ENCODE measurements at regions not wholly inside any gene's neighbourhood (a gene's known extent, or its start where the extent isn't known, plus 50 kb on each side); places are given as distances from the start of the nearest gene placed in this dataset.

DNA sequence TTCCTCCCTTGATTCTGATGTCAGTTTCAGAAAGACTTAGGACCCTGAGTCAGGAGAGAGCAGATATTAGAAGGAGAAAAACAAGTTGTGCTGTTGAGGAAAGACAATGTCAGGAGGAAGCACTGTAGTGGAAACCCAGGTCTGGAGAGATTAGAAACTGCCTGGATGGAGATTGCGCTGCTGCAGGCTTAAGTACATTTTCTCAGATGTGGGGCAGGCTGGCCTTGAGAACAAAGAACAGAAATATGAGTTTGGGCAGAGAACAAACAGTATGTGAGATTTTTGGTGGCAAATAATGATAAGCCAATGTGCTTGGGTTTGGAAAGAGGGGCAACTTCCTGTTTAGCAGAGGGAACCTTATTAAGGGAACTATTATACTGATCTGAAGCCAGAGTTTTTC is 74.3 kb upstream of the PRMT8 start:
- Histone ChIP-seq H3K27ac (no peak overlapping the region), H3K36me3 (no peaks in the 10 kb centered on the region), H3K9me3 (no peaks in the 10 kb centered on the region), H3K4me1 (no peaks in the 10 kb centered on the region), H3K27me3 (peaks cover 0 to 15% of the 10 kb centered on the region in 2 donors), H3K4me3 (no peak overlapping the region)
- intact Hi-C loops (cut with DNase I), result no loop called here
- ATAC-seq, result no peak
- no peak for TF ChIP-seq CTCF (IDR thresholded peaks at IDR 0.05)
- no peak for DNase-seq

DNA sequence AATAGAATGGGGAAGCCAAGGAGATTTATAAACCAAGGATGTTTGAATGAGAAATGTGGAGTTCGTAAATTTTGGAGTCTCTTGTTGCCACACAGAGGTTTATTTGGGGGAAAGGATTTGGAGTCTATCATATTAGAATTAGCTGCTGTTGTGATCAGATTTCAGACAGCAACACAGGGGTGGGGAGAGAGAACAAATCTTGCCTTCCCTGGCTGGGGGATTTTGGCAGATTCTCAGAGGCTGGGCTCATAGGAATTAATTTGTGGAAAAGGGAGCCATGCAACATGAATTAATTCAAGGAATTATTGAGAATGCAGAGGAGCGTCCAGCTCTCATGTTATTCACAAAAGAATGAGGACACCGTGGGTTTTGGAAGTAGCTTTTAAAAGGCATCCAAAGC is 73.9 kb upstream of the PRMT8 start:
- Histone ChIP-seq H3K27me3 (peaks cover 0 to 19% of the 10 kb centered on the region in 2 donors), H3K27ac (no peak overlapping the region), H3K4me1 (no peaks in the 10 kb centered on the region), H3K4me3 (no peak overlapping the region), H3K36me3 (no peaks in the 10 kb centered on the region), H3K9me3 (no peaks in the 10 kb centered on the region)
- no peak for DNase-seq
- no peak for TF ChIP-seq CTCF (IDR thresholded peaks at IDR 0.05)
- ATAC-seq, result no peak
- intact Hi-C loops (cut with DNase I), result no loop called here

GRCh38 chr12:3417937-3418462 is 73.0 kb upstream of the PRMT8 start:
- no peaks in the 10 kb centered on the region for H3K36me3 ChIP-seq
- H3K9me3 ChIP-seq, result no peaks in the 10 kb centered on the region
- ATAC-seq (peak; percentile 61), DNase-seq (peak in 1 of 4 donors; percentile 50)
- intact Hi-C loops (cut with DNase I), result no loop called here
- H3K27ac ChIP-seq, result peak overlapping the region in 1 of 2 donors; percentile 55
- TF ChIP-seq CTCF (IDR thresholded peaks at IDR 0.05), result no peak
- H3K27me3 ChIP-seq, result peaks cover 0 to 19% of the 10 kb centered on the region in 2 donors
- no peak overlapping the region for H3K4me3 ChIP-seq
- H3K4me1 ChIP-seq, result no peaks in the 10 kb centered on the region

DNA sequence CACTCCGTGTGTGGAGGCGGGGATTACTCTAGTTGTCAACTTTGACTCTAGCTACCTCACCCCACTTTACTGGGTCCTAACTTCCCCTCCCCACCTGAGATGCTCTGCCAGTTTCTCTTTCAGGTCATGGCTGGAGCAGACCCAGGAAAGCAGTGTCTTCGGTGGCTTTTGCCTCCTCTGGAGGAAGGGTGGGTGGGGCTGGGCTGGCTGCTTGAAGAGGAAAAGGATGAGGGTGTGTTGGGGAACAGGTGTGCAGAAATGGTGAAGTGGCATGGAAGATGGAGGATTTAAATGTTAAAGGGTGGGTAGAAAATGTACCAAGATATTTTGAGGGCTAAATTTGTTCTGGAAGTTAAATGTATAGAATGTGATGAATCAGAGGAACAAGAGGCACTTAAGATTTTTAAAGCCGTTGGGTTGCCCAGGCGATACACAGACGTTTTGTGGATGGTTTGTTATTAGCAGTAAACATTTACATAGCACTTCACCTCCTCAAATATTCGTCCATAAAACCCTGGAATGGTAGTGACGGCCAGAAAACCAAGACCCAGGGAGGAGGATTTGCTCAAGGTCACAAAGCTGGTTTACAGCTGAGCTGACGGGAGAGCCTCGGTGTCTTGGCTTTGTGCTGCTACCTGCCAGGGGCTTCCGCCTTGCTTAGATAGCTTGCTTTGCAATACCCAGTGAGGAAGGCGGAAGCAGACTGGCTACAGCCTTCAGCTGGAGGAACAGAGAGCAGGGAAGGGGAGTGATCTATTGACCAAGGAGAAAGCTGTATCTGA is 72.2 kb upstream of the PRMT8 start:
- peaks cover 0 to 19% of the 10 kb centered on the region in 2 donors for H3K27me3 ChIP-seq
- intact Hi-C loops (cut with DNase I), result no loop called here
- ATAC-seq (peak; percentile 80), DNase-seq (peak in 2 of 4 donors; percentile 41 to 67)
- no peak for TF ChIP-seq CTCF (IDR thresholded peaks at IDR 0.05)
- H3K4me1 ChIP-seq, result no peaks in the 10 kb centered on the region
- H3K27ac ChIP-seq, result peak overlapping the region; percentile 36 to 55
- no peaks in the 10 kb centered on the region for H3K9me3 ChIP-seq
- H3K4me3 ChIP-seq, result no peak overlapping the region
- no peaks in the 10 kb centered on the region for H3K36me3 ChIP-seq

- Histone ChIP-seq H3K27me3 (peaks cover 0 to 19% of the 10 kb centered on the region in 2 donors), H3K27ac (peak overlapping the region; percentile 36 to 55), H3K36me3 (no peaks in the 10 kb centered on the region), H3K4me1 (no peaks in the 10 kb centered on the region), H3K4me3 (no peak overlapping the region), H3K9me3 (no peaks in the 10 kb centered on the region)
- no peak for TF ChIP-seq CTCF (IDR thresholded peaks at IDR 0.05)
- intact Hi-C loops (cut with DNase I), result no loop called here
- ATAC-seq (no peak), DNase-seq (no peak)
These were observed 71.4 kb upstream of the PRMT8 start for GRCh38 chr12:3419558-3419957.

All from left lung (tissue), 4 donors.